GM21825 (cell line): ENCODE measurements at regions not wholly inside any gene's neighbourhood (a gene's known extent, or its start where the extent isn't known, plus 50 kb on each side); places are given as distances from the start of the nearest gene placed in this dataset.
"Not testable (repeated sequence)": the region's sequence is repeated elsewhere in the genome, so short reads cannot be mapped to it uniquely, and the experiment has no call there.

ENCODE experiments used
- ATAC-seq: cut with Tn5 transposase; IDR thresholded peaks from one replicate; pipeline ENCODE4 v1.9.1; 2021; ENCODE audit warnings: mild to moderate bottlenecking, moderate library complexity; ENCODE audit not compliant: unreplicated experiment

DNA sequence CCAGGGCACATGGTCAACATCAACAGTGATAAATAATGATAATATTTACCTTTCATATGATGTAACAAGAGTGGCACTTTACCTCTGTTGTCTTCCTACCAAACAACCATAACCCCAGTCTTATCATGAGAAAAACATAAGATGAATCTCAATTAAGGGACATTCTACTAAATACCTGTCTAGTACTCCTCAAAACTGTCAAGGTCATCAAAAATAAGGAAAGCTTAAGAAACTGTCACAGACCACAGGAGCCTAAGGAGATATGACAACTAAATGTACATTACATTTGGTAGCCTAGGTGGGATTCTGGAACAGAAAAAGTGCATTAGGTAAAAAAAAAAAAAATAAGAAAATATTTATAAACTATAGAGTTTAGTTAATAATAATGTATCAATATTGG, 118.1 kb downstream of the CCDC34 start:
- no peak for ATAC-seq

- ATAC-seq = no peak
Measured at GRCh38 chr11:27242591-27242990, 120.4 kb downstream of the CCDC34 start.

GRCh38 chr11:27241311-27242122, 121.5 kb downstream of the CCDC34 start:
- no peak for ATAC-seq

DNA sequence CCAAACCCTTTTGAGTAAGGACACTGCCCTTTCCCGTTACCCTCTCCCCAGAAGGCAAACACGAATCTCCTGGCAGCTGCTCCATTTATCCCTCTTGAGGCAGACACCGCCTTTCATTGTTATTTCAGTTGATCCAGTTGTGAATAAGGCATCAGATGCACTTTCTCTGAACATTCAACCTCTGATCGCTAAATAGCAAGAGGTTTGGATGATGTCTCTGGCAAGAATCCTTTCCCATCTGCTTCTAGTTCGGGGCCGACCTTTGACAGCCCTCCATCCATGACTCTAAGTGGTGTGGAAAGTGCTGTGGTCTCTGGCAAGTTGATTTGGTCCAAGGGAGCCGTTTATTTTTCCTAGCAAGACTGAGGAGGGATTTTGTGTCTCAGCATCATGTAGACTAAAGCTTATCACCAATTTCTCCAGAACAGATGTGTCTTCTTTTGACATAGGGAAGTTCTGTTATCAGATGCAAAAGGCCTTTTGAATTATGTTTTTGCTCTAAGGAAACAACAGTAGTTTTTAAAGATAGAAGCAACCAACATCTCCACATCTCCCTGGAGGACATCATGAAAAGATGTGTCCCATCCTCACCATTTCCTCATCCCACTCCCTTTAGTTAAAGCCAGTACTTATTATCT, 123.6 kb downstream of the CCDC34 start:
- ATAC-seq = no peak

DNA sequence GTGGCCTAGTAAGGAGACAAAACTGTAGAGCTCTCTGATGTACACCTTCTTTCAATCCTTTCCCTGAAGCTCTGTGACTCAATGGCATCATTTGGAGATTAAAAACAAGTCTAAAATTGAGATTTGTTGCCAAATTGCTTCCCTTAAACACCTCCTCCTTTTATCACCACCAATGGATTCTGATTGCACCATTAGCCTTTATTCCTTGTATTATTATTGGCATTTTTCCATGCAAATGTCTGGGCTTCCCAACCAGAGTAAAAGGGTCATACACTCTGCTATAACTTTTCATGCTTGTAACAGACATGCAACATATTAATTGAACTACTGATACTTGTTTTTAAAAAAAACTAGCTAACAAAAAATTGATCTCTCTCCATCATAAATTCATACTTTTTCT, 124.2 kb downstream of the CCDC34 start:
- no peak for ATAC-seq

DNA sequence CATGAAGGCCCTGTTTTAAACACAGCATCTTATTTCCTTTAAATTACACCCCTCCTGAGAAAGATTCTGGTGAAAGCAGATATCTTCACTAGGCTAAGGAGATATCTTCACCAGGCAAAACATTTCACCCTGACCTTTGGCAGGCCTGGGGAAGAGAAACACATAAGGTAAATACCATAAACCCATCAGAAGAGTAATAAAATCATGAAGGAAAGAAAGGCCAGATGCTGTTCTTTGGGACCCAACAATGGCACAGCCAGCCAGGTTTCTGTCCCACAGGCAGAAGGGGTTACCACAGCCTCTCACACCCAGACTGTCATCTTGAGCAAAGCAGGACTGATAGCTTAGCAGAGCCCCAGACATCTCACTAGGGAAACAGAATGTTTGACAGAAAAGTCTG, 125.4 kb downstream of the CCDC34 start:
- ATAC-seq = no peak

- ATAC-seq = no peak
Measured at GRCh38 chr11:27234961-27235360, 128.1 kb downstream of the CCDC34 start.

DNA sequence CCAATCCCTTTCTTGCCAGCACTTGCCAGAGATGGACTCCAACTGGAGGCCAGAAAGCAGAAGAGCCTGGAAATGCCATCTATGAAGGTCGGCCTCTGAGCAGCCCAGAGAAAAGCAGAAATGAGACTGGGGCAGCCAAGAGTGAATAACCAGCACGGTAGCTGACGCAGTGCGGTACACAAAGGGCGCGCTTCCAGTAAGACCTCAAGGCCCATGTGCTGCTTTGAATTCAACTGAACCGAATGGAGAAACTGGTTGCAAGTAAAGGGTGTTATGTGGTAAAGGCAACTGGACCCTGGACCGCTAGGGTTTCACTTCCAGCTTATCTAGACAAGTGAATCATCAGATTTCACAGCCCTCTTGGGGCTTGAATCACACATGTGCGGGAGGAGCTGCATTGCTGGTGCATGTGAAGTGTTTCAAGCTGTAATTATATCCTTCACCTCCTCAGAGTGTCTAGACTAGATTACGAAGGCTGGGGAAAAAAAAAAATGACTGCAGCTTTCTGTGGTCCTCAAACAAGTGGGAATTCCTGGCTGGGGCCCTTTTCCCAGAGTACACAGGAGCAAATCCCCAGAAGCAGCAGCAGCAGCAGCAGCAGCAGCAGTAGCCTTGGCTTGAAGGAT, 128.9 kb downstream of the CCDC34 start:
- ATAC-seq = peak; percentile 92

- ATAC-seq = peak; percentile 28
Measured at GRCh38 chr11:27233654-27234042, 129.4 kb downstream of the CCDC34 start.

GRCh38 chr11:27231530-27231929, 131.5 kb downstream of the CCDC34 start:
- ATAC-seq = no peak

DNA sequence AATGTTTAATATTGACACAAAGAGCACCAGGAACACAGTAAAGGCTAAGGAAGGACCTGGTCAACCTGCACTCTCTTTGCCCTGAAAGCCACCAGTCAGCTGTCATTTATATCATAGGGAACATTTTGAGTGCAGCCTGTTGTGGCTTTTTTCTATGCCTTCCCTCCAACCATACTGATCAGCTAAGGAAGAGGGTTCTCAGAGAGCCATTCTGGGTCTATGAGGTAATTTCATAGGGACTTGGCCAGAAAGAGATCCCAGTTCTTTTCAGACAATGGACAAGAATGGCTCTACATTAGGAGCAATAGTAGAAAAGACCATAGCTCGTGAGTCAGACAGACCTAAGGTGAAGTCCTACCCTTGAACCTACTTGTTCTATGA, 132.8 kb downstream of the CCDC34 start:
- ATAC-seq = no peak

DNA sequence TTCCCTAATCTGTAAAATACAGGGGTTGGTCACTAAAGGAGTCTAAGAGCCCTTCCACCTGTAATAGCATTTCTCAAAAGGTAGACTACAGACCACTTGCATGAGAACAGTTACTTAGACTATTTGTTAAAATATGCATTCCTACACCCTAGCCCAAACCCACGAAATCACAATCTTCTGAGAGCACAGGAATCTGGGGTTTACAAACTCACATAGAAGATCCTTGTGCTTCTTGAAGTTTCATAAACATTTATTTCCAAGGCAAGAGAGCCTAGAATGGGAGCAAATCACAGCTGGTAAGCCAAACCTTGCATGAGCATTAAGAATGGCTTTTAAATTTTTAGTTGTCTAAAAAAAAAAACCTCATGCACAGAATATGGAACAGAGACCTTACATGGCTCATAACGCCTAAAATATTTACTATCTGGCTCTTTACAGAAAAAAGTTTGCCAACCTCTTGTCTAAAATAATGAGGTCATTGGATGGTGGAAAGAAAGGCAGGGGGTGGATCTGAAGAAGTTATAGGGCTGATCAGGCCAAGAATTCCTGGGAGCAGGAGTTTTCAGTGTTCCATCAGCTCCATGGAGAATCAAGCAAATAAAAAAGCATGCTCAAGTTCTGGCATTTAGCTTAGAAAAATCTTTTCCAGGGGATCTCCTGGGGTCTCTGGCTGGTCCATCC, 133.4 kb downstream of the CCDC34 start:
- ATAC-seq = no peak

DNA sequence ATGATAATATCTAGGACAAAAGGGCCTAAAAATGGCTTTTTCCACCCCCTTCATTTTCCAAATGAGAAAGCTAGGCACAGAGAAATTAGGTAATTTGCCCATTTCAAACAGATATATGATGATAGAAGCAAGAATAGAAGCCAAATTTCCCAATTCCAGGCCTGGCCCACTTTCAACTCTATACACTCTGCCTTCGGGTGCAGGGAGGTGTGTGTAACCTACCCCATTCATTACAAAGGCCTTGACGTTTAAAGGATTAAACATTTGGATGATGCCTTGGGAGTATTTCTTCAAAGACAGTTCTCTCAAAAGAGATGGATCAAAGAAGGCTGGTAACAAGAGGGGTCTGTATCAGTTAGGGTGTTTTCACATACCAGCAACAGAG, 134.1 kb downstream of the CCDC34 start:
- no peak for ATAC-seq

- no peak for ATAC-seq
Measured at GRCh38 chr11:27228232-27228905, 134.6 kb downstream of the CCDC34 start.

GRCh38 chr11:27227736-27228135, 135.3 kb downstream of the CCDC34 start:
- no peak for ATAC-seq

- ATAC-seq = not testable (repeated sequence)
Measured at GRCh38 chr11:27219487-27220039, 143.5 kb downstream of the CCDC34 start.

DNA sequence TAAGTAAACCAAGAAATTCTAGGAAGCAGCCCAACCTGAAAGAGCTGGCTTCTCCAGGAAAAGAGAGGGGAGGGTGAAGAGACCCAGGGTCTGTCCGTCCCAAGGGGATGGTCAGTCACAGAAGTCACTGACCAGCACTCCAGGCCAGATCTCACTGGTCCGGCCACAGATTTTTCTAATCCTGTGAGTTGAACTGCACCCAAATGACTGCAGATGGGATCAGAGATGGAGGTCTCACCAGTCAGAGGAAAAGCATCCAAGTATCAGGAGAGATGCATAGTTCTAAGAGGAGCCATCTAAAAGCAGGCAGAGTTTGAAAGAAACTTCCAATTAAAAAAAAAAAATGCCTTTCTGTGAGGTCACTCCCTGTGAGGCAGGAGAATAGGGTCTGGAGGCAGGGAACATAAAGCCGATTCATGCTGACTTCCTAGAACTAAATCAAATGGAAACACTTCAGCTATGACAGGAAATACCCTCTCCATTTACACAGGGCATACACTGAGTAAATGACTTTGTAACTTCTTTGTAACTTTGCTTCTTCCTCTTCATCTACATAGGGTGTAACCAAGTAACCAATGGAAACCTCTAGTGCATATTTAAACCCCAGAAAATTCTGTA, 144.5 kb downstream of the CCDC34 start:
- ATAC-seq = no peak

DNA sequence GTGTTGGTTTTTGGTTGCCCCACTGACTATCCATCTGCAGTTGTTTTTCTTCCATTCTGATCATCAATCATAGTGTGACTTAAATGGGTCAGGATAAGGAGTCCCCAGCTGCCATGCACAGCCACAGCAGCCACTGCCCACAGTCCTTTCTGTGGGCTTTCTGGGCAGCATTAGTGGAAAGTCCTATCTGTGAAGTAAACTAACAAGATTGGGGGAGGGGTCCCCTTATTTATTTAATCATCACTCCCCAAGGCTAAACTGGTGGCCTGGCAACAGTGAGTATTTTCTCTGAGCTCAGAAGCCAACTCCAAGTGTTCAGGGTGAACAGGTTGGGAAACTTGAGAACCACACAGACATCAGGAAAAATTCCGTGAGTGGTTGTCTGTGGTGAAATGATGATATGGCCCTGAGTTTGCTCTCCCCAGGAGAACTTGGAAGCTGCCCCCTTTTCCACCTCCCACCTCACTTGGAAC, 145.0 kb downstream of the CCDC34 start:
- ATAC-seq = no peak

DNA sequence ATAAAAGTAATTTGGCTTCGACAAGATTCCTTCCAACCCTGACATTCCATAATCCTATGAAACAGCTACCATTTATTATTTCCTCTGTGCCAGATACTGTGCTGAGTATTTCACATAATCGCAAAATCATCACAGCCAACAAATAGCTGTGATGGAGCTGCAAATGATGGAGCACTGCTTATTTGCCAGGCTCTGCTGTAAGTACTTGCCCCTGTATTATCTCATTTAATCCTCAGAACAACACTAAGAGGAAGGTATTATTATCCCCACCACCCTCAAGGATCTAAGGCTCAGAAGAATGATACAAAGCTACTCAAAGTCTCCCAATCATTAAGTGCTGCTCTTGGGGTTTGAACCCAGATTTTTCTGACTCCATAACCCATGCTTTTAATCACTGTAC, 145.5 kb downstream of the CCDC34 start:
- no peak for ATAC-seq
